Non-pigmented ciliary epithelial cell (primary cell): ENCODE measurements at regions not wholly inside any gene's neighbourhood (a gene's known extent, or its start where the extent isn't known, plus 50 kb on each side); places are given as distances from the start of the nearest gene placed in this dataset.

Source experiments
- DNase-seq: peaks from one replicate; pipeline ENCODE4 v3.0.0-alpha.2; 2010; ENCODE audit warnings: low read depth

DNA sequence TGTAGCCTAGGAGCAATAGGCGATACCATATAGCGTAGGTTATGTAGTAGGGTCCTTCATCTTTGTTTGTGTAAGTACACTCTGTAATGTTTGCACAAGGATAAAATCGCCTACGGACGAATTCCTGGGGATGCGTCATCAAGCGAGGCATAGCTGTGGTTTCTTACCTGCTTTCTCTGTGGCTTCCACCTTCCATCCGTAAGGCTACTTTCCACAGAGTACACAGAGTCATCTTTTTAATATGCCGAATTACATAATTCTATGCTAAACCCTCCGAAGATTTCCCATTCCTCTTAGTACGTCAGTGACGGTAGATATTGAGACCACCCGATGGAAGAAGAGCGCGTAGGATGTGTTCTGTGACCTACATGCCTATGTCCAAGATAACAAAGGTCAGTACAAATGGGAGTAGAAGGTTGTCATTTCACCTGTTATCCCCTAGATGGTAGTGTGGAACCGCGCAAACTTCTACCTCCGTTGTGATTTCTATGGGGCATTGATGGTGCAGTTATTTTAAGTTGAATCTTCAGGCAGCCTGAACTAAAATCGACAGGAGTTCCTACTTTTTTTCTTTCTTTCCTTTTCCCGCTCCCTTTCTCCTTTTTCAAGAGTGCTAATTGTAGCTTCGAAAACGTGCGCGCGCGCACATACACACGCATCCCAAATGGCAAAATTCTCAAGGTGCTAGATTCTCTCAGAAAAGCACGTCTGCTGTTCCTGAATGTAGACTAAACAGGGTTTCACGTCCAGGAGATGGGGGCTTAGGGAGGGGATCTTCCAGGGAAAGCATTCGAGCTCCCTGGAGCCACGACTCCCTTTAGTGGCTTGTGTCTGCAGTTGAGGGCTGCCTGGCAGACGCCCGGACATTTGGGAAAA, 111.7 kb upstream of the MBL2 start:
- DNase-seq, result peak; percentile 54

DNA sequence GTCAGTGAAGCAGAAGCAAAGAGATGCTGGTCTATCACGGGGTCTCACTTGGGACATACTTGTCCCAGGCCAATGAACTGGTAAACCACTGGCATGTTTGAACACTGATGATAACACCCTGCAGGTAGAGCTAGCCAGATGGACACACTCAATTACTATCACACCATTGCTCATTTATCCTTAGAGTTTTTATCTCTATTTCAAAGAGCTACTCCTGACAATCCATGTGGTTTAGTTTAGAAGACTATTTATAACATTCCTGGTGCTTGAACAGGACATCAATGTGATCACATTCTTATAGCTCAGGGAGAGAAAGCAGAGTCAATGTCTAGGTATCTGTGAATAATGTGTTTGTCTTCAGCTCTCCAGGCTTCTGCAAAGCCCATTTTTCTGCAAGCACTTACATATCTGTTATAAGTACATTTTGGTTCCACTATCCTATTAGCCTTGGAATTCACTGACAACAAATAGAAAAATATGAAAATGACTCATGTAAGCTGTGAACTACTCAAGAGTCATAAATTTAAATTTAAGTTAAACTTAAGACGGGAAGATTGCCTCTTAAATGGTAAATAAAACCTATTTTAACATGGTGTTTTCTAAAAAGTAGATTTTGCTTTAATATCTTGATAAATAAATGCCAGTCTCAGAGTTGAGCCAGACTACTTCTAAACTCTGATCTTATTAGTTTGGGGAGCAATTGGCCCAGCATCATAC, 106.7 kb upstream of the MBL2 start:
- peak; percentile 37 for DNase-seq

DNA sequence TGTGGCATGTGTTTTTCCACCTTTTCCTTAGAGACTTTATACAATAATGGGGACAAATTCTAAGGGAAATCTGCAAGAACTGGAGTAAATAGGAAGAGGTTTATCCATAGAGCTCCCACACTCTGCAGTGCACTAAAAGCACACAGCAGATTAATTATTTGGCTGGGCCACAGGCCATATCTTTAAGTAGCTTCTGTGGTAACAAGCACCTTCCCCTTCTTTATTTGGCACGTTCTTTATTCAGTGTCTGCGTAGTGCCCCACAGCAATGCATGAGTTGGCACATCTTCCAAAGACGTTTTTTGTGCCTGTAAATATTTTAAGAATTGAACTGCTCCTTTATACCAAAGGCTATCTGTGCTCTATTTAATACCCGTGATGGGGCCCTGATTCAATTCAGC, 104.9 kb upstream of the MBL2 start:
- no peak for DNase-seq

DNA sequence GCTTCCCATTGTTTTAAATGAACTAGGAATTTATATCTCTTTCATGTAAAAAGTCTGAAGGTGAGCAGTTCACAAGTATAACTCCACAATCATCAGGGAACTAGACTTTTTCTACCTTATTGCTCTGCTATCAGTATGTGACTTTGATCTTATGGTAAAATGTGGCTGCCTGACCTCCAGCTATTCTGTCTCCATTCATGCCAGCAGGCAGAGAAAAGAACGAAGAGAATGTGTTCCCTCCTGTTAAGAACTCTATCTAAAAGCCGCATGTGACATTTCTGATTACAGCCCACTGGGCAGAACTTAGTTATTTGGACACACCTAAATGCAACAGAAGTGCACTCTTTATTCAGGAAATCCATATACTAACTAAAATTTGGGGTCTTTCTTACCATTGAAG, 102.8 kb upstream of the MBL2 start:
- no peak for DNase-seq

DNA sequence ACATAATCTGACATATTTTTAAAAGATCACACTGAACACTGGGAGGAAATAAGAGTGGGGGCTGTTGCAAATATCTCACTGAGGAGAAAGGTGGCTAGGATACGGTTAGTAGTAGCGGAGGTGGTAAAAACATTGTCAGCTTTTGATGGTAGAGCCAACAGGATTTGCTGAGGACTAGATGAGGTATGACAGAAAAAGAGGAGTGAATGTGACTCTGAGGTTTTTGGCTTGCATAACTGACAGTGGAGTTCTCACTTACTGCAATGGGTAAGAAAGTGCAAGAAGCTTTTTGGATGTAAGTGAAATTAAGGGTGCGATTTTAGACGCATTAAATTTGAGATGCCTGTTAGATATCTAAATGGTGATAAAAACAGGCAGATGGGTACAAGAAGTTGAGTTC, 102.0 kb upstream of the MBL2 start:
- DNase-seq, result no peak

DNA sequence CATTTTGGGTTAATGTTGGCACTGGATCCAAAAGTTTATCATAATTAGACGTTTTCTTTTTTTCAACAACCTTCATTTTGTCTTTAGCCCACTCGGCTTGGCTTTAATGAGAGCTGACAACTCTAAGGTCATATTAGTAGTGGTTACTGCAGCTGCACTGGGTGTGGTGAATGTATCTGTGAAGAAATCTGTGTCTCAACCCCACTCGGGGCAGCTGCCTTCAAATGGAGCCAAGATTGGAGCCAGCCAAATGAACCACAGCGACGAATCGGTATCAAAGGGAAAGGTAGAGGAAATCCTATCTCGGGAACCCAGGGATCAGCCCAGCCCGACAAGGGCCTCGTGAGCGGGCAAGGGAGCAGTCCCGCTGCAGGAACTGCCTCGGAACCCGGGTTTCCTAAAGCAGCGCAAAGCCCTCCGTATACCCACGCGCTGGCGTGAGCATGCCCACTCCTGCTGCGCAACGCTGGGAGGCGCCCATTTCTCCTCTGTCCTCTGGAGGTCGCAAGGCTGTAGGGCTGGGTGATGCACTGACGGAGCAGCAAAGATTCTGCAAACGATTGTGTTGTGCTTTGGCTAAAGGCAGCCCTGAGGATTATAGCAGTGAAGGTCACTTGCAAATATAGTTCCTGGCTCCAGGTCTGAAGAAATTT, 98.7 kb upstream of the MBL2 start:
- no peak for DNase-seq

DNA sequence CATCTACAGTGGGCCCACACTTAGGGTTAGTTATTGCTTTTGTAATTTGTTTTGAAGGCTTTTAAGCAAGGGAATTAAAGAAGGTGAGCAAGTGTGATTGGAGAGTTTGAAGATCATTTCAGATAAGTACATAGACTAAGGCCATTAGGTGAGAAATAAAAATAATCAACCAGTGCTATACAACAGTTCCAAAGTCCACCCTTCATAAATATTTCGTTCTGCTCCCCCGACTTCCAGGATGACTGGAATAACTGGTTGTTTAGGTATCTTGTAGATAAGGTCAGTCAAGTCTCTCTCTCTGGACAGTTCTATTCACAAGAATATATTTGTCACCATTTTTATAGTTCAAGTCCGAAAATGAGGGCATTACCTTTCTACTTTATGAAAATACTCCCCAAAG, 98.0 kb upstream of the MBL2 start:
- no peak for DNase-seq

DNA sequence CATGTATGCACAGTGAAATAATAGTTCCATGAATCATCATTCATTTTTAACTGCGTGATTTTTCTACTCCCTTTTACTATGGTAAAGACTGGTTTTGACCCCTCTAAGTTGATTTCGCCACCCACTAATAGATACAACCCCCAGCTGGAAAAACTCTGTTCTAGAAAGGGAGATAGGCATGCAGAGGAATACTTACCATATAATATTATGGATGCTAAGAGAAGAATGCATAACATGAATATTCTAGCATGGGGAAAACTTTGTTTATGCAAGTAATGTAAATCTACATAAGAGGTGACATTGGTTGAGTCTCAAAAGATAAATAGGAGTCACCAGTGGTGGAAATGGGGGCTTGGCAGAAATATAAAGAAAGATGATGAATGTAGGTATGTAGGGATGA, 97.3 kb upstream of the MBL2 start:
- DNase-seq, result no peak

DNA sequence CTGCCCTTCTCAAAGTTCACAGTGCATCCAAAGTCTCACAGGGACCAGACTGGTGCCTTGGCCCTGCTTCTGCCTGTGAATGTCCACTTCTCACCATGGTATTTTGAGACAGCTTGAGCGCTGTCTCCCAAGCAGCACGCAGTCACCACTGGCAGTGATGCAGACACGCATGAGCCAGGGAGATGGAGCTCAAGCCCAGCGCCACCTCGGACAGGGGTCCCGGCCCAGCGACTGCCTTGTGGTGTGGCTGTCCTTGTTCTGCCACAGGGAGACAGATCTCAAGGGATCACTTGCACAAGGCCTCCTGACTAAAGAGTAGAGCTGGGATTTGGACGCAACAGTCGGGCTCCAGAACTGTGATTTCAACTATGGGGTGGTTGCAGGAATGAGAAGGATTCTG, 92.6 kb upstream of the MBL2 start:
- DNase-seq, result no peak

DNA sequence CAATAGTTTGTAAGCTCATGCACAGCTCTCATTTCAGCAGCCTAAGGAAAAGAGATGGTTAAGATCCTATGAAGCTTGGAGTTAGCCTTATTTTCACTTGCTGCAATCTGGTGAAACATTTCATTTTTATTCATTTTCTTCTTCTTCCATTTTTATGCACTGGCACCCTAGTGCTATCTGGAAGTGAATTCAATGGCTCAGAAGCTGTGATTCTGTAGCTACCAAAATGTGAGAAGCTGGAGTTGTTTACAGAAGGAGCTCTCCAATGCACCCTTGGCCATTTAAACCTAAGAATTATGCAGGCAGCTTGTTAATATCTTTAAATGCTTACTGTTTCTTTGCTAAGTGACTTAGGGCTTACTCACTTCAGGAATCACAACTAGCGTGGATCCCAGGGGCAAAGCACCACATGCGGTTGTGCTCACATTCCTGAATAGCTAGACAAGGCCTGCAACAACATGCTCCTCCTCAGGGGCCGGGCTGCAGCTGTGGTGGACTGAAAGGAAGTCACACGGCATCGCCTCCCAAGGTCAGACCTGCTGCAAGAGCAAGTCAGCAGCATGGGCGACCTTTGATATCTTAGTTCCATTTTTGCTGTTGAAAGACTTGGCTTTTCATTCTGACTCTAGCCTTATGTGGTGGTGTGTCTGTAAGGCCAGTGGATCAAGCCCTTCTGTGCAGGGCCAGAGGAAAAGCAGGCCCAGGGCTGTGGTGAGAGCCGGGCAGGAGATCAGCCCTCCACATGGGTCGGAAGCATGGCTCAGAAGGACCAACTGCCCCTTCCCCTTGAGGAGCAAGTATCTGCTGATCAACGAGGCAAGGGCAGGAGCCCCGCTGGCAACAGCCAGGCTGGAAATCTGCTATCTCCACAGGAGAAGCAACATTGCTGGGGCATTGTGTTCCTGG, 91.9 kb upstream of the MBL2 start:
- peak; percentile 88 for DNase-seq

DNA sequence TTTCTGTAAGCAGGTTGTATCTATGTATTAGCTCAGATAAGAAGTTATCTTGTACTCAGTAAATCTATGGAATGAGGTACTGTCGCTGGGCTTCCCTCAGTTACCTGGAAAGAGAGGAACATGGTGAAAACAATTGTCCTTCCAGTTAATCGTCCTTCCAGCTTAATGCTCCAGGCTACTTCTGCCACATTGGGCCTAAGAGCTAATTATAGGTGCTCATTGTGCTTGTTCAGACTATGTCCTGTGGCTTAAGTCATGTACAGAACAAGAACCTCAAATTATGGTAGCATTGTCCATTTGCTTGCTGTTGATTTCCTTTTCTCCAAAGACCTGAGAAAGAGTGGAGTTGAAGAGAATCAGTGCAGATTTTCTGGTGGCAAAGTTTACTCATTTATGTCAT, 86.1 kb upstream of the MBL2 start:
- no peak for DNase-seq

DNA sequence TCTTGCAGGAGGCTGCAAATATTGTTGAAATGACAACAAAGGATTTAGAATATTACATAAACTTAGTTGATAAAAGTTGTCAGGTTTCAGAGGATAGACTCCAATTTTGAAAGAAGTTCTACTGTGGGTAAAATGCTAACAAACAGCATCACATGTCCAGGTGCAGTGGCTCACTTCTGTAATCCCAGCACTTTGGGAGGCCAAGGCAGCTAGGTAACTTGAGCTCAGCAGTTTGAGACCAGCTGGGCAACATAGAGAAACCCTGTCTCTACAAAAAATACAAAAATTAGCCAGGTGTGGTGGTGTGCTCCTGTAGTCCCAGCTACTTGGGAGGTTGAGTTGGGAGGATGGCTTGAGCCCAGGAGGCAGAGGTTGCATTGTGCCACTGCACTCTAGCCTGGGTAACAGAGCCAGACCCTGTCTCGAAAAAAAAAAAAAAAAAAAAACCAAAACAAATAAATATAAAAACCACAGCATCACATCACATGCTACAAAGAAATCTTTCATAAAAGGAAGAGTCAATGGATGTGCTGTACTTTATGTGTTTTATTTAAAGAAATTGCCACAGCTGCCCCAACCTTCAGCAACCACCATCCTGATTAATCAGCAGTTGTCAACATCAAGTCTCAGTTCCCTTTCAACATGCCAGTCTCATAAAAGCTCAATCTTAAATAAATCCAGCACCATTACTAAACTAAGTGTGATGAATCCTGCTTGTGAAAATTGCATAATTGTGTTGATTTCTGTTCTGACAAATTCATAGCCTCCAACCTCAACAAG, 83.2 kb upstream of the MBL2 start:
- no peak for DNase-seq

DNA sequence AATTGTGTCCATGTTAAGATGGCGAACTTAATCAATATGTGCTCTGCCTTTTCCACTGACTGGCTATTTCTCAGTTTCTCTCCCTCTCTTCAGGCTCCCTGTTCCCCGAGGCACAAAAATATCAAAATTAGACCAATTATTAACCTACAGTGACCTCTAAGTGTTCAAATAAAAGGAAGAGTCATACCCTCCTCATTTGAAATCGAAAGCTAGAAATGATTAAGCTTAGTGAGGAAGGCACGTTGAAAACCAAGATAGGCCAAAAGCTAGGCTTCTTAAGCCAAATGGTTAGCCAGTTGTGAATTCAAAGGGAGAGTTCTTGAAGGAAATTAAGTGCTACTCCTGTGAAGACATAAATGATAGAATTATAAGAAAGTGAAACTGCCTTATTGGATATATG, 81.1 kb upstream of the MBL2 start:
- no peak for DNase-seq

DNA sequence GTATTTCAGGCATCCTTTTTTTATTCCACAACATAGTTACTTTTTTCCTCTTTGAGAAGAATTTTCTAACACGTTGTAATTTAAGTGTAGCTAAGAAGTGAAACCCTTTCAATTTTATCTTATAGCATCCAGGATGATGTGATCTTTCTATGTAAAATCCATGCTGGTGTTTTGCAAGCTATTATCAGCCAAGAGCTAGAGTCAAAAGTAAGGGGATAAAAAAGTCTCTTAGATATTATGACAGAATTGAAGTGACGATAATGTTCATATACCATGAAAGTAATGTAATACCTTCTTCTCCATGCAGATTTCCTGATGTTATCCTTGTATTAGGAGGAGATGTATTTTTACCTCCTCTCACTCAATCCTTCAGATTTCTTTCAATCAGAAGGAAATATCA, 64.2 kb upstream of the MBL2 start:
- no peak for DNase-seq
